ENCODE measurements at regions not wholly inside any gene's neighbourhood (a gene's known extent, or its start where the extent isn't known, plus 50 kb on each side); places are given as distances from the start of the nearest gene placed in this dataset.
"Not testable (repeated sequence)": the region's sequence is repeated elsewhere in the genome, so short reads cannot be mapped to it uniquely, and the experiment has no call there.

DNA sequence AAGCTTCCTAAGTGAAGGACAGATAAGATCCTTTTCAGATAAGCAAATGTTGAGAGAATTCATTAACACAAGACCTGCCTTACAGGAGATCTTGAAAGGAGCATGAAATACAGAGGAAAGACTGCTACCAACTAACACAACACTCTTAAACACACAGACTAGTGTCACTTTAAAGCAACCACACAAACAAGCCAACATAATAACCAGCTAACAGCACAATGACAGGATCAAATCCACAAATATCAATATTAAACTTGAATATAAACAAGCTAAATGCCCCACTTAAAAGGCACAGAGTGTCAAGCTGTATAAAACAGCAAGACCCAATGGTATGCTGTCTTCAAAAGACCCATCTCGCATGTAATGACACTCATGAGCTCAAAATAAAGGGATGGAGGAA lies 70.8 kb upstream of the HMGXB4 start:
- DNase-seq, result no peak

DNA sequence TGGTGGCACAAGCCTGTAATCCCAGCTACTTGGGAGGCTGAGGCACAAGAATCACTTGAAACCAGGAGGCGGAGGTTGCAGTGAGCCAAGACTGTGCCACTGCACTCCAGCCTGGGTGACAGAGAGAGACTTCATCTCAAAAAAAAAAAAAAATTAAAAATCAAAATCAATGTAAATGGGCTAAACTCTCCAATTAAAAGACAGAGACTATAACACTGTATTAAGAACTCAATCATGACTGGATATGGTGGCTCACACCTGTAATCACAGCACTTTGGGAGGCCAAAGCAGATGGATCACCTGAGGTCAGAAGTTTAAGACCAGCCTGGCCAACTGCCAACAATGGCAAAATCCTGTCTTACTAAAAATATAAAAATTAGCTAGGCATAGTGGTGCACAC lies 68.4 kb upstream of the HMGXB4 start:
- not testable (repeated sequence) for DNase-seq

DNA sequence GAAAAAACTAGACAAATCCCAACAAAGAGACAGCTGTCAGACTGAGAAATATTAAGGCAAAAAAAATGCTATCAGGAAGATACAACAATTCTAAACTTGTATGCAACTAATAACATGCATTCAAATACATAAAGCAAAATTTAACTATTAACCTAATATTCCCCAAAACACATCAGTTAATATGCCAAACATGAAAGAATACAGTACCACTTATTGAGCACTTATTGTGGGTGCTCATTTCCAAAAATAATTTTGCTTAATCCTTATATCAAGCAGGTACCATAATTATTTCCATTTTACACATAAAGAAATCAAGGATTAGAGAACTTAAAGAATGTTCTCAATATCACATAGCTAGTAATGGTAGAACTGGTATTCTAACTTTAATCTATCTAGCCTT lies 67.7 kb upstream of the HMGXB4 start:
- DNase-seq, result no peak

DNA sequence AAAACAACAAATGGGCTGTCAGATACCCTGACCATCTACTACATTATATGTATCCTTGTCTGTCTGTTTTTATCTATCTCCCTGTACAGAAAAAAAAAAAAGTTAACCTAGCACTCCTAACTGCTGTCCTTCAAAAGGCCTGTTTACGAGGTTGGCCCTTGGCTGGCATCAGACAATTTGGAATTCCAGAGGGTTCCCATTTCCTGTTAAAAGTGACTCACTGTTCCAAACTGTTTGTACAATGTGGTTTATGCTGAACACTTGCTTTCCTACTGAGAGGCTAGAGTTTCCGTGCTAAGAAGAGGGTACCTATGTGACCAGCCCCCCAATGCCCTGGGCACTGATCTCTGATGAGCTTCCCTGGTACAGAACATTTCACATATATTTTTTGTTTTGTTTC lies 65.9 kb upstream of the HMGXB4 start:
- no peak for DNase-seq

DNA sequence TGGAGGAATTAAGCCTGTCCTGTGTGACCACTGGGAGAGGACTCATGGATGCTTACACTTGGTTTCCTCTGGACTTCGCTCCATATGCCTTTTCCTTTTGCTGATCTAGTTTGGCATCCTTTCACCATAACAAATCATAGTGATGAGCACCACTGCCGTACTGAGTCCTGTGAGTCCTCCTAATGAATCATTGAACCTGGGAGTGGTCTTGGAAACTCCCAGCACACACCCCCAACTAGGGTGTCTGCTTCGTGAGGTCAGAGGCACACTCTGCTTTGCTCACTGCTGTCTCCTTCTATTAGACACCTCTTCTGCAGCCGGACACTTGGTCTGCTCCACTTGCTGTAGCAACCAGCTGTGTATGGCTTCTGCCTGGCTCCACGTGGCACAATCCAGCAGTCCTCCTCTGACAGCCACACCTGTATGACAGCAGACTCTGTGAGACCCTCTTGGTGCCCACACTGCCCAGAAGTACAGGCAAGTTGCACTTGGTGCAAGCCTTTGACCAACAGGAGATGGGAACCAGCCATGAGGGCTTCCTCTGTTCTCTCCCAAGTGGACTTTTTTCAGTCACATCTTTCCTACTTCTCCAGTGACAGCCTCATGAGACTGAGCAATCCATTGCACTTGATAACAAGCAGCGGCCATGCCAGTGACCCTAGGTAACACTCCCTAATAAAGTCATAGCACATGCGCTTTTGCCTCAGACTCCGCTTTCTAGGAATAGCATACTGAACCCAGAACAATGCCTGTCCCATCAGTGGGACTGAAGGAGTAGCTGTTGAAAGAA lies 65.0 kb upstream of the HMGXB4 start:
- DNase-seq, result no peak

DNA sequence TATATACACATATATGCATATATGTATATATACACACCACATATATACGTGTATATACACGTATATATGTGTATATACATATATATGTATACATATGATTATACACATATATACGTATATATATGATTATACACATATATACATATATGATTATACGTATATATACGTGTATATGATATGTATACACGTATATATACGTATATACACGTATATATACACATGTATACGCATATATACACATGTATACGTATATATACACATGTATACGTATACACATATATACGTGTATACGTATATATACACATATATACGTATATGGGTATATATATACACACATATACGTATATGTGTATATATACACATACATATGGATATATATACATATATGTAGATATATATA lies 62.1 kb upstream of the HMGXB4 start:
- no peak for DNase-seq

DNA sequence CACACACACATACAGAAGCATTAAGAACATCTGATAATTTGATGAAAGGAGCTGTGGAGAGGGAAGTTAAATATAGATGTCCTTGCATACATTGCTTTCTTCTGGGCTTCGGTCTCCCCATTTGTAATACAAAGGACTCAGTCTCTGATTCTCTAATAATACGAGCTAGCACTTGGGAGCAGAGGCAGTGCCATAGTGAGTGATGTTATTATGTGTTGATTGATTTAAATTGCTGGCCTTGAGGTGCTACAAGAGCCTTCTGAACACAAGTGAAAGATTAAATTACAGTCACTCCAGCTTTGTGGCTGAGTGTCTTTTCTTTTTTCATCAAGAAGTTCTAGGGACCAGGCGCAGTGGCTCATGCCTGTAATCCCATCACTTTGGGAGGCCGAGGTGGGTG lies 61.5 kb upstream of the HMGXB4 start:
- DNase-seq, result no peak

DNA sequence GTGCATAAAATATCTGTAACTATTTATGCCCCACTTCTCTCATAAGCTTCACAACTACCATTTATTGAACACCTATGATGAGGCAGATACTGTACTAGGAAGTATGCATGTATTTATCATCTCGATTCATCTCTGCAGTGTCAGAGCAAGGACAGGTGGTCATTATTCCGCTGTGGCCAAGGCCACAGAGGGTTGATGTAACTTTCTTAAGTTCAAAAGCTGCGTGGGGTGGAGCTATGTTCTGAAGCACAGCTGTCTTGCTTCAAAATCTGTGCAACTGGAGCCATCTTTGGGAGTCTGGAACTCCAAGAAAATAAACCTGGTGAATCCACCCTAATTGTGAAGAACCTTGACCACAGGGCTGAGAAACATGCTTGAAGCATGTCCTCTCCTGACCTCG lies 60.2 kb upstream of the HMGXB4 start:
- DNase-seq, result no peak

DNA sequence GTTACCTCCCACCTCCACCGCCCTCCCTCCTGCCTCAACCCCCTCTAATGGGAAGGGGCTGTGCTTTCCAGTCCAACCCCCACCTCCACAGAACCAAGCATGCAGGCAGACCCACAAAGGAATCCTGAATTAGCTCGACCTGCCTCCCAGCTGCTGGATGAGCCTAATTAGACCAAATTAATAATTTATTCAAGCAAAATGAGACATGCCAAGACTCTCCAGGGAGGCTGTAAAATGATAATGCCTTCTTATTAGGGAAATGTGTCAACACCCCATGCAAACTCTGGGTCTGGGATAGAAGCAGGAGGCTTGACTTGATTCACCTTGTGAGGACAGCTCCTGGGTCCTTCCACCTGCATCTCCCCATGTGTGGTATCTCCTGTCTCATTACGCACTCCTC lies 59.4 kb upstream of the HMGXB4 start:
- no peak for DNase-seq

DNA sequence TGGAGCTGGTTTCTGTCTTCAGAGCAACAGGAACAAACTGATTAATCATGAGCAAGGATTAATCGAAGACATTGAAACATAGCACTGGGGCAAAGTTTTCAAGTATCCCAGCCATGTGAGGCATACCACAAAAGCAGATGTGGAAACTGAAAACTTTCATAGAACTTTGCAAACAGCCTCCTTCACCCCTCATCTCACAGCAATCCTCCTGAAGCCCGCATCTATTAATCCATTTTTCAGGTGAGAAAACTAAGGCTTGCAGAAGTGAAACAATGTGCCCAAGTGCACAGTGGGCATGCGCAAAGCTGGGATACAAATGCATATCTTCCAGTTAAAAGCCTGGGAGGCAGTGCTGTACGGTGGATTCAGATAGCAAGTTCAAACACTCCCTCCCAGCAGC lies 58.6 kb upstream of the HMGXB4 start:
- DNase-seq, result no peak

DNA sequence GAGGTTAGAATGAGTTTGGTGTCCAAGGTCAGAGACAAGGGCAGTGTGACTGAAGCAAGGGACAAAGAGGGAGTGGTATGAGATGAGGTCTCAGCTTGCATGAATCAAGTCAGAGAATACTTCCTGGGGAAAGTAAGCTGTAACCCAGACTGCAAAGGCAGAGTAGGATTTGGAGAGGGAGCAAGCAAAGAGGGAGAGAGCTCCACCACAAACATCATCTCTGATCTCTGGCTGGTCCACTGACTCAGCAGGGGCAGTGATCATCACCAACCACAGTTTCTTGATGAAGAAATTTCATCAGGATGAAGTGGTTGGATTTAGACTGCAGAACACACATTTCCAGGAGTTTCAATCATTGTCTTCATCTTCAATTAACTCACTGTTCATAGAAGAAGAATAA lies 54.9 kb upstream of the HMGXB4 start:
- no peak for DNase-seq

DNA sequence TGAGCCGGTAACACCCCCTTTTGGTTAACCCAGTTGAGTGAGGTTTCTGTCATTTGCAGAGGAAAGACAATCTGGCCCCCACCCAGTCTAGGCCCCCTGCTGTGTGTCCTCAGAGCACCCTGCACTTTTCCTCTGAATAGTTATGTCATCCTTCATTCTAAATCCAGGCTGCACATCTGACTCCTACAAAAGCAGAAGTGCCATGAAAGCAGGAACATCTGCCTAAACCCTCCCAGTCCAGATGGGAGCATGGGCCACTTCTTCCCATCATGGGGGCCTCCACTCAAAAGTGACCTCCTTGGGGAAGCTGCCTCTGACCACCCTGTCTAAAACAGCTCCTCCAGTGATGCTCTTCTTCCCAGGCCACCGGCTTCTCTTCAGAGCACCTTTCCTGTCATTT lies 53.7 kb upstream of the HMGXB4 start:
- DNase-seq, result no peak

DNA sequence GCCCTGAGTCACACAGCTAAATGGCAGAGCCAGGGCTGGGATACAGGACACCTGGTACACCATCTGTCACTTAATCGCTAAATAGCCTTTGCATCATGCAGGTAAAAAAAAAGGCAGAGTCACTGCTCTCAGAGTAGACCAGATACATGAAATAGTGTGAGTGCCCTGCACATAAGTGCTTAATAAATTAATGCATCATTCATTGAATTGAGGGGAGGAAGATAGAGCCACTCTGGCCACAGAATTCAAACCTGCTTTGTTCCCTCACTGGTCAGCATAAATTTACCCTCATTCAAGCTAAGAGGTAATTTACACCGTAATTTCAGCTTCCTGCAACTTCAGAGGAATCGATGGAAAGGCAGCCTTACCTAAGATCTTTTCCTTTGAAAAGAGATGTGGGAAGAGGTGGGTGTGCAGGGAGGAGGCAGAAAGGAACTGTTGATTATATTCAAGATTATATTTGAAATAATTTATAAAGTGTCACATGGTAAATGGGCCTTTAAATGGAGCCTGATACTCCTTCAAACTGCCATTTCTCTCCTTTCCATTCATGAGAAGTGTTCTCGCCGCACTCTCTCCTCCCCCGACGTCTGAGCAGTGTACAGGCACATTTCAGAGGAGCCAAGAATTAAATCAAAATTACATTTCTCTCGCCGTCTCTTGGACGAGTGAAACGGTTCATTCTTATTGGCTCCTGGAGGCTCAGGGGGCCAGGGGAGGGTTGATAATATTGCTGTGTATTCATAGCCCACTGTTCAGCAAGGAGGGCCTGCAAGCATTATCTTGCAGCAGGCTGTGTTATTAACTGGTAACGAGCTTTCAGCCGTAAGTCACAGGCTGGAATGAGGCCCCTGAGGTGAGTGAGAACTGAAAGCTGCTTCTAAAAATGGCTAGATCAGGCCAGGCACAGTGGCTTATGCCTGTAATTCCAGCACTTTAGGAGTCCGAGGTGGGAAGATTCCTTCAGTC lies 52.2 kb upstream of the HMGXB4 start:
- DNase-seq, result no peak

DNA sequence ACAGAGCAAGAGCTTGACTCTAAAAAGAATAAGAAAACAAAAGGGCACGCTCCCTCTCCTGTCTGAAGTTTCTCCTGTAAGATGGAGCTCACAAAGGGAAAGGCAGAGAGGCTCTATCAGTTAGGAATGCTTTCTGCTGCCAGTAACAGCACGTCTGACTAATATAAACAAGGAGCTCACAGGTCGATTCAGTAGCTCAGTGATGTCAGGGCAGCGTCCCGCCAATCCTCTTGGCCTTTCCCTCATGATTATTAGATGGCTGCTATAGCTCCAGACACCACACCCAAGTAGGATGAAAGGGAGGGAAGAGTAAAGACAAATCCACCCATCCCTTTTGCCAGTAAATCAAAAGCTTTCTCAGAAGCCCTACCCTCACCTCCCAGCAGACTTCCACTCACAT lies 51.3 kb upstream of the HMGXB4 start:
- DNase-seq, result no peak

DNA sequence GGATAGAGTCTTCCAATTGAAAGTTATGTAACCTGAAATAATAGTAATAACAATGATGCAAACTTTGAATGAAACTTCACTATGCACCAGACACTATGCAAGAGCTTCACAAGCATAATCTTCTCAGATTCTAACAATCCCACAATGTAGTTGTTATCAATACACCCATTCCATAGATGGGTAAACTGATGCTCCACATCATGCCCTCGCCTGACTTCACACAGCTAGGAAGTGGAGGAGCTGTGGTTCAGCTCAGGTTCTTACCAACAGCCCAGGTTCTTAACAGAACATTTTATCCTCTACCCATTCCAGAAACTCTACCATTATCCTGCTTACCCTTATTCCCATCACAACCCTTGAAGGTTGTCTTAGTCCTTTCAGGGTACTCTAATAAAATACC lies 50.4 kb upstream of the HMGXB4 start:
- no peak for DNase-seq

All from NCI-H446 (cell line).